ENCODE measurements at regions not wholly inside any gene's neighbourhood (a gene's known extent, or its start where the extent isn't known, plus 50 kb on each side); places are given as distances from the start of the nearest gene placed in this dataset.

- Mint-ChIP-seq H3K36me3 (ENCODE audit: insufficient read depth, unreplicated experiment) (peaks cover 5% of the 10 kb centered on the region), H3K4me1 (ENCODE audit: insufficient read depth, unreplicated experiment) (no peaks in the 10 kb centered on the region), H3K4me3 (ENCODE audit: unreplicated experiment) (no peak overlapping the region), H3K27ac (ENCODE audit: low read depth, unreplicated experiment) (no peak overlapping the region), H3K27me3 (ENCODE audit: insufficient read depth, unreplicated experiment) (no peaks in the 10 kb centered on the region), H3K9me3 (ENCODE audit: unreplicated experiment) (no peaks in the 10 kb centered on the region)
- POLR2A ChIA-PET, result no interaction called here
- TF ChIP-seq CTCF (IDR thresholded peaks at IDR 0.05; ENCODE audit: unreplicated experiment), result no peak
- intact Hi-C loops (cut with micrococcal nuclease), result no loop called here
- CTCF ChIA-PET, result interaction anchor here (0.6 to 0.7 kb wide), 3 partner anchors 71 to 546 kb away, joined by 3 to 4 read pairs (median 4); no protein-coding TSS in a partner anchor
- DNase-seq (ENCODE audit: unreplicated experiment), result no peak
- no TSS peak for BruUV-seq (replicated peaks)
These were observed 1603.8 kb downstream of the CDH8 start for GRCh38 chr16:60432472-60432871.

GRCh38 chr16:60419859-60420258 lies 1616.4 kb downstream of the CDH8 start:
- DNase-seq (ENCODE audit: unreplicated experiment), result no peak
- peaks cover 8% of the 10 kb centered on the region for H3K9me3 Mint-ChIP-seq (ENCODE audit: unreplicated experiment)
- no peaks in the 10 kb centered on the region for H3K27me3 Mint-ChIP-seq (ENCODE audit: insufficient read depth, unreplicated experiment)
- CTCF ChIA-PET, result interaction anchor here (0.5 kb wide), 1 partner anchor 1605 kb away, joined by 4 read pairs; no protein-coding TSS in a partner anchor
- peaks cover 13% of the 10 kb centered on the region for H3K4me1 Mint-ChIP-seq (ENCODE audit: insufficient read depth, unreplicated experiment)
- POLR2A ChIA-PET, result no interaction called here
- no peak overlapping the region for H3K4me3 Mint-ChIP-seq (ENCODE audit: unreplicated experiment)
- H3K27ac Mint-ChIP-seq (ENCODE audit: low read depth, unreplicated experiment), result no peak overlapping the region
- intact Hi-C loops (cut with micrococcal nuclease), result no loop called here
- no TSS peak for BruUV-seq (replicated peaks)
- no peaks in the 10 kb centered on the region for H3K36me3 Mint-ChIP-seq (ENCODE audit: insufficient read depth, unreplicated experiment)
- TF ChIP-seq CTCF (IDR thresholded peaks at IDR 0.05; ENCODE audit: unreplicated experiment), result no peak

- BruUV-seq (replicated peaks), result no TSS peak
- Mint-ChIP-seq H3K9me3 (ENCODE audit: unreplicated experiment) (peaks cover 8% of the 10 kb centered on the region), H3K4me1 (ENCODE audit: insufficient read depth, unreplicated experiment) (no peaks in the 10 kb centered on the region), H3K27me3 (ENCODE audit: insufficient read depth, unreplicated experiment) (no peaks in the 10 kb centered on the region), H3K4me3 (ENCODE audit: unreplicated experiment) (no peak overlapping the region), H3K36me3 (ENCODE audit: insufficient read depth, unreplicated experiment) (no peaks in the 10 kb centered on the region), H3K27ac (ENCODE audit: low read depth, unreplicated experiment) (no peak overlapping the region)
- POLR2A ChIA-PET, result no interaction called here
- intact Hi-C loops (cut with micrococcal nuclease), result no loop called here
- no peak for TF ChIP-seq CTCF (IDR thresholded peaks at IDR 0.05; ENCODE audit: unreplicated experiment)
- no peak for DNase-seq (ENCODE audit: unreplicated experiment)
- CTCF ChIA-PET, result interaction anchor here (0.6 kb wide), 1 partner anchor 1917 kb away, joined by 3 read pairs; no protein-coding TSS in a partner anchor
These were observed 1621.6 kb downstream of the CDH8 start for GRCh38 chr16:60414613-60415012.

- Mint-ChIP-seq H3K9me3 (ENCODE audit: unreplicated experiment) (peaks cover 8% of the 10 kb centered on the region), H3K27ac (ENCODE audit: low read depth, unreplicated experiment) (no peak overlapping the region), H3K4me1 (ENCODE audit: insufficient read depth, unreplicated experiment) (no peaks in the 10 kb centered on the region), H3K27me3 (ENCODE audit: insufficient read depth, unreplicated experiment) (no peaks in the 10 kb centered on the region), H3K4me3 (ENCODE audit: unreplicated experiment) (no peak overlapping the region), H3K36me3 (ENCODE audit: insufficient read depth, unreplicated experiment) (no peaks in the 10 kb centered on the region)
- no peak for DNase-seq (ENCODE audit: unreplicated experiment)
- intact Hi-C loops (cut with micrococcal nuclease), result no loop called here
- POLR2A ChIA-PET, result no interaction called here
- BruUV-seq (replicated peaks), result no TSS peak
- CTCF ChIA-PET, result interaction anchor here (0.7 kb wide), 1 partner anchor 332 kb away, joined by 3 read pairs; no protein-coding TSS in a partner anchor
- TF ChIP-seq CTCF (IDR thresholded peaks at IDR 0.05; ENCODE audit: unreplicated experiment), result no peak
These were observed 1622.3 kb downstream of the CDH8 start for GRCh38 chr16:60413969-60414368.
